ENCODE measurements at regions not wholly inside any gene's neighbourhood (a gene's known extent, or its start where the extent isn't known, plus 50 kb on each side); places are given as distances from the start of the nearest gene placed in this dataset.

DNA sequence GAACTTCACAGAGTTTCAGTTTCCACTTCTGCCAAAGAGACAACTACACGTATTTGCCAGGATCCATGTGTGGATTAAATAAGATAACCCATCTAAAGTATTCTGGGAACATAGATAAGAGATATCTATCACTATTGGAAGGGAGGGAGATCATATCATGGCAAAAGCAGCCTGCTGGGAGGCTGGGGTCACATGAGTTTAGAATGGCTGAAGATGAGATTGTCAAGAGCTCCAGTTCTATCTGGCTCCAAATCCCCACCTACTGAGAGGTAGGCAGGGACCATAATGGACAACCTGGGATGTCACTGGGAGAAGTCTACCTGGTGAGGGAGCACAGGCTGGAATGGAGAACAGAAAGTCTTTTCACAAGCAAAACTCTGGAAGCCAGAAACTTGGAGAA, 192.6 kb upstream of the ST6GAL2 start:
- TF ChIP-seq, protein P1, sequence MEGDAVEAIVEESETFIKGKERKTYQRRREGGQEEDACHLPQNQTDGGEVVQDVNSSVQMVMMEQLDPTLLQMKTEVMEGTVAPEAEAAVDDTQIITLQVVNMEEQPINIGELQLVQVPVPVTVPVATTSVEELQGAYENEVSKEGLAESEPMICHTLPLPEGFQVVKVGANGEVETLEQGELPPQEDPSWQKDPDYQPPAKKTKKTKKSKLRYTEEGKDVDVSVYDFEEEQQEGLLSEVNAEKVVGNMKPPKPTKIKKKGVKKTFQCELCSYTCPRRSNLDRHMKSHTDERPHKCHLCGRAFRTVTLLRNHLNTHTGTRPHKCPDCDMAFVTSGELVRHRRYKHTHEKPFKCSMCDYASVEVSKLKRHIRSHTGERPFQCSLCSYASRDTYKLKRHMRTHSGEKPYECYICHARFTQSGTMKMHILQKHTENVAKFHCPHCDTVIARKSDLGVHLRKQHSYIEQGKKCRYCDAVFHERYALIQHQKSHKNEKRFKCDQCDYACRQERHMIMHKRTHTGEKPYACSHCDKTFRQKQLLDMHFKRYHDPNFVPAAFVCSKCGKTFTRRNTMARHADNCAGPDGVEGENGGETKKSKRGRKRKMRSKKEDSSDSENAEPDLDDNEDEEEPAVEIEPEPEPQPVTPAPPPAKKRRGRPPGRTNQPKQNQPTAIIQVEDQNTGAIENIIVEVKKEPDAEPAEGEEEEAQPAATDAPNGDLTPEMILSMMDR (IDR thresholded peaks at IDR 0.05): no peak
- TF ChIP-seq POLR2A (IDR thresholded peaks at IDR 0.05): no peak
